NCI-H2196 treated with DMSO at 0.1 percent for 48 hours (cell line): ENCODE measurements at regions not wholly inside any gene's neighbourhood (a gene's known extent, or its start where the extent isn't known, plus 50 kb on each side); places are given as distances from the start of the nearest gene placed in this dataset.

ENCODE experiments used
- DNase-seq: peaks from one replicate; lab custom pipeline; 2025; ENCODE audit not compliant: unreplicated experiment; lab: John Stamatoyannopoulos, UW

GRCh38 chr18:51711298-51711889 is 513.9 kb upstream of the MEX3C start:
- DNase-seq = no peak

GRCh38 chr18:51712821-51713220 is 515.3 kb upstream of the MEX3C start:
- no peak for DNase-seq

GRCh38 chr18:51716277-51716676 is 518.8 kb upstream of the MEX3C start:
- no peak for DNase-seq

- DNase-seq = no peak
Observed at GRCh38 chr18:51721388-51721787, 523.9 kb upstream of the MEX3C start.

GRCh38 chr18:51721996-51722395 is 524.5 kb upstream of the MEX3C start:
- DNase-seq = no peak

- DNase-seq = no peak
Observed at GRCh38 chr18:51724790-51725721, 527.6 kb upstream of the MEX3C start.

GRCh38 chr18:51726614-51727013 is 529.1 kb upstream of the MEX3C start:
- no peak for DNase-seq

GRCh38 chr18:51727780-51728179 is 530.3 kb upstream of the MEX3C start:
- no peak for DNase-seq

GRCh38 chr18:51731070-51731469 is 533.6 kb upstream of the MEX3C start:
- DNase-seq = no peak

GRCh38 chr18:51734576-51734975 is 537.1 kb upstream of the MEX3C start:
- DNase-seq = no peak

- no peak for DNase-seq
Observed at GRCh38 chr18:51739044-51739666, 541.7 kb upstream of the MEX3C start.

- DNase-seq = no peak
Observed at GRCh38 chr18:51751901-51752300, 554.4 kb upstream of the MEX3C start.

- no peak for DNase-seq
Observed at GRCh38 chr18:51753365-51754057, 556.0 kb upstream of the MEX3C start.

- no peak for DNase-seq
Observed at GRCh38 chr18:51754566-51754965, 557.1 kb upstream of the MEX3C start.

GRCh38 chr18:51757255-51757924 is 559.9 kb upstream of the MEX3C start:
- DNase-seq = no peak

GRCh38 chr18:51762373-51762772 is 564.9 kb upstream of the MEX3C start:
- no peak for DNase-seq

GRCh38 chr18:51765606-51766360 is 568.3 kb upstream of the MEX3C start:
- no peak for DNase-seq

GRCh38 chr18:51767293-51767692 is 569.8 kb upstream of the MEX3C start:
- DNase-seq = no peak

- no peak for DNase-seq
Observed at GRCh38 chr18:51778115-51778514, 561.9 kb upstream of the DCC start.

GRCh38 chr18:51789871-51790270 is 550.1 kb upstream of the DCC start:
- no peak for DNase-seq
